Karpas-422 (cell line): ENCODE measurements at regions not wholly inside any gene's neighbourhood (a gene's known extent, or its start where the extent isn't known, plus 50 kb on each side); places are given as distances from the start of the nearest gene placed in this dataset.
"Not testable (repeated sequence)": the region's sequence is repeated elsewhere in the genome, so short reads cannot be mapped to it uniquely, and the experiment has no call there.

Experiments used
- DNase-seq: peaks from one replicate; pipeline ENCODE4 v3.0.0-alpha.2; 2015
- H2AFZ ChIP-seq: fragments of 200-600 bp; sonication (generic); 2 replicates; pipeline ENCODE4 v1.6.1; 2014; ENCODE audit warnings: antibody characterized with exemption, low read length, mixed read lengths
- H3K27ac ChIP-seq: fragments of 200-600 bp; sonication (generic); 2 replicates; pipeline ENCODE4 v1.5.1; 2014; ENCODE audit warnings: mild to moderate bottlenecking, low read length, moderate library complexity
- H3K27me3 ChIP-seq: fragments of 200-600 bp; sonication (generic); 2 replicates; pipeline ENCODE4 v1.6.1; 2014; ENCODE audit warnings: low read length, mixed read lengths
- H3K36me3 ChIP-seq: fragments of 200-600 bp; sonication (generic); 2 replicates; pipeline ENCODE4 v1.6.1; 2014; ENCODE audit warnings: low read length, mixed read lengths; ENCODE audit not compliant: insufficient read depth
- H3K4me1 ChIP-seq: fragments of 200-600 bp; sonication (generic); 2 replicates; pipeline ENCODE4 v1.6.1; 2014; ENCODE audit warnings: mild to moderate bottlenecking, low read length, mixed read lengths
- H3K4me2 ChIP-seq: fragments of 200-600 bp; sonication (generic); 2 replicates; pipeline ENCODE4 v1.6.1; 2014; ENCODE audit warnings: low read length, low read depth, mild to moderate bottlenecking; ENCODE audit not compliant: poor library complexity, severe bottlenecking
- H3K4me3 ChIP-seq: fragments of 200-600 bp; sonication (generic); 2 replicates; pipeline ENCODE4 v1.5.1; 2014; ENCODE audit warnings: mild to moderate bottlenecking, antibody characterized with exemption, low read length, mixed read lengths
- H3K79me2 ChIP-seq: fragments of 200-600 bp; sonication (generic); 2 replicates; pipeline ENCODE4 v1.6.1; 2014; ENCODE audit warnings: mild to moderate bottlenecking, low read length, mixed read lengths
- H3K9ac ChIP-seq: fragments of 200-600 bp; sonication (generic); 2 replicates; pipeline ENCODE4 v1.6.0; 2014; ENCODE audit warnings: low read length
- H3K9me2 ChIP-seq: fragments of 200-600 bp; sonication (generic), shearing (Covaris generic); replicated peaks from 2 replicates; pipeline ENCODE4 v1.6.0; 2014; ENCODE audit warnings: mild to moderate bottlenecking, low read length, moderate library complexity; ENCODE audit not compliant: insufficient read depth
- H3K9me3 ChIP-seq: fragments of 300-700, 200-600 bp; sonication (generic); 2 replicates; pipeline ENCODE4 v1.6.1; 2014; ENCODE audit warnings: low read length, mixed read lengths
- H4K20me1 ChIP-seq: fragments of 200-600 bp; sonication (generic); 2 replicates; pipeline ENCODE4 v1.6.1; 2014; ENCODE audit warnings: mild to moderate bottlenecking, antibody characterized with exemption, low read length, low read depth; ENCODE audit not compliant: insufficient read depth

- no peak overlapping the region for H3K9ac ChIP-seq
- no peaks in the 10 kb centered on the region for H3K79me2 ChIP-seq
- H3K4me3 ChIP-seq = no peak overlapping the region
- H2AFZ ChIP-seq = no peak overlapping the region
- no peaks in the 10 kb centered on the region for H3K4me1 ChIP-seq
- no peaks in the 10 kb centered on the region for H3K9me2 ChIP-seq
- DNase-seq = no peak
- H3K27me3 ChIP-seq = no peaks in the 10 kb centered on the region
- H3K4me2 ChIP-seq = no peak overlapping the region
- H3K27ac ChIP-seq = no peak overlapping the region
- no peaks in the 10 kb centered on the region for H4K20me1 ChIP-seq
- H3K9me3 ChIP-seq = no peaks in the 10 kb centered on the region
- no peaks in the 10 kb centered on the region for H3K36me3 ChIP-seq
Measured at GRCh38 chr5:97560599-97560993, 377.5 kb upstream of the RIOK2 start.

- no peak overlapping the region for H3K27ac ChIP-seq
- H3K36me3 ChIP-seq = no peaks in the 10 kb centered on the region
- DNase-seq = no peak
- H3K79me2 ChIP-seq = no peaks in the 10 kb centered on the region
- H3K4me2 ChIP-seq = no peak overlapping the region
- H3K9ac ChIP-seq = no peak overlapping the region
- H3K27me3 ChIP-seq = no peaks in the 10 kb centered on the region
- H3K4me3 ChIP-seq = no peak overlapping the region
- H2AFZ ChIP-seq = no peak overlapping the region
- H3K9me2 ChIP-seq = no peaks in the 10 kb centered on the region
- H4K20me1 ChIP-seq = no peaks in the 10 kb centered on the region
- H3K4me1 ChIP-seq = no peaks in the 10 kb centered on the region
- no peaks in the 10 kb centered on the region for H3K9me3 ChIP-seq
Measured at GRCh38 chr5:97563050-97563657, 380.1 kb upstream of the RIOK2 start.

- no peak overlapping the region for H3K27ac ChIP-seq
- no peak overlapping the region for H2AFZ ChIP-seq
- no peaks in the 10 kb centered on the region for H3K27me3 ChIP-seq
- H3K9ac ChIP-seq = no peak overlapping the region
- no peak overlapping the region for H3K4me3 ChIP-seq
- no peaks in the 10 kb centered on the region for H3K79me2 ChIP-seq
- no peaks in the 10 kb centered on the region for H3K36me3 ChIP-seq
- H3K4me2 ChIP-seq = no peak overlapping the region
- no peaks in the 10 kb centered on the region for H3K4me1 ChIP-seq
- no peaks in the 10 kb centered on the region for H4K20me1 ChIP-seq
- H3K9me3 ChIP-seq = no peaks in the 10 kb centered on the region
- DNase-seq = no peak
- no peaks in the 10 kb centered on the region for H3K9me2 ChIP-seq
Measured at GRCh38 chr5:97568382-97568781, 385.3 kb upstream of the RIOK2 start.

DNA sequence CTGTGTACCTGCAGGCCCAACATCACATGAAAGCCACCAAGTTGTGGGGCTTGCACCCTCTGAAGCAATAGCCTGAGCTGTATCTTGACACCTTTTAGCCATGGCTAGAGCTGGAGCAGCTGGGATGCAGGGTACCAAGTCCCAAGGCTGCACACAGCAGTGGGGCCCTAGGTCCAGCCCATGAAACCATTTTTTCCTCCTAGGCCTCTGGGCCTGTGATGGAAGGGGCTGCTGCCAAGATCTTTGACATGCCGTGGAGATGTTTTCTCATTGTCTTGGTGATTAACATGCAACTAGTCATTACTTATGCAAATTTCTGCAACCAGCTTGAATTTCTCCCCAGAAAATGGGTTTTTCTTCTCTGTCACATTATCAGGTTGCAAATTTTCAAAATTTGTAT, 387.2 kb upstream of the RIOK2 start:
- no peaks in the 10 kb centered on the region for H3K9me2 ChIP-seq
- no peaks in the 10 kb centered on the region for H3K9me3 ChIP-seq
- no peaks in the 10 kb centered on the region for H3K79me2 ChIP-seq
- no peak overlapping the region for H3K27ac ChIP-seq
- no peak for DNase-seq
- H4K20me1 ChIP-seq = no peaks in the 10 kb centered on the region
- no peaks in the 10 kb centered on the region for H3K27me3 ChIP-seq
- H3K4me3 ChIP-seq = no peak overlapping the region
- H3K9ac ChIP-seq = no peak overlapping the region
- H3K4me2 ChIP-seq = no peak overlapping the region
- H3K36me3 ChIP-seq = no peaks in the 10 kb centered on the region
- no peaks in the 10 kb centered on the region for H3K4me1 ChIP-seq
- H2AFZ ChIP-seq = no peak overlapping the region

- Histone ChIP-seq H3K9ac (no peak overlapping the region), H3K4me1 (no peaks in the 10 kb centered on the region), H3K4me2 (no peak overlapping the region), H3K4me3 (no peak overlapping the region), H3K79me2 (no peaks in the 10 kb centered on the region), H3K9me3 (no peaks in the 10 kb centered on the region), H3K9me2 (no peaks in the 10 kb centered on the region), H2AFZ (no peak overlapping the region), H3K27me3 (no peaks in the 10 kb centered on the region), H3K27ac (no peak overlapping the region), H3K36me3 (no peaks in the 10 kb centered on the region), H4K20me1 (no peaks in the 10 kb centered on the region)
- no peak for DNase-seq
Measured at GRCh38 chr5:97575322-97575721, 392.3 kb upstream of the RIOK2 start.

- H3K9me2 ChIP-seq = no peaks in the 10 kb centered on the region
- H3K4me1 ChIP-seq = no peaks in the 10 kb centered on the region
- no peak for DNase-seq
- H3K9ac ChIP-seq = no peak overlapping the region
- no peaks in the 10 kb centered on the region for H3K79me2 ChIP-seq
- no peaks in the 10 kb centered on the region for H3K27me3 ChIP-seq
- H2AFZ ChIP-seq = no peak overlapping the region
- H3K4me2 ChIP-seq = no peak overlapping the region
- H3K9me3 ChIP-seq = no peaks in the 10 kb centered on the region
- H3K36me3 ChIP-seq = no peaks in the 10 kb centered on the region
- H3K4me3 ChIP-seq = no peak overlapping the region
- no peaks in the 10 kb centered on the region for H4K20me1 ChIP-seq
- H3K27ac ChIP-seq = no peak overlapping the region
Measured at GRCh38 chr5:97576956-97577355, 393.9 kb upstream of the RIOK2 start.

DNA sequence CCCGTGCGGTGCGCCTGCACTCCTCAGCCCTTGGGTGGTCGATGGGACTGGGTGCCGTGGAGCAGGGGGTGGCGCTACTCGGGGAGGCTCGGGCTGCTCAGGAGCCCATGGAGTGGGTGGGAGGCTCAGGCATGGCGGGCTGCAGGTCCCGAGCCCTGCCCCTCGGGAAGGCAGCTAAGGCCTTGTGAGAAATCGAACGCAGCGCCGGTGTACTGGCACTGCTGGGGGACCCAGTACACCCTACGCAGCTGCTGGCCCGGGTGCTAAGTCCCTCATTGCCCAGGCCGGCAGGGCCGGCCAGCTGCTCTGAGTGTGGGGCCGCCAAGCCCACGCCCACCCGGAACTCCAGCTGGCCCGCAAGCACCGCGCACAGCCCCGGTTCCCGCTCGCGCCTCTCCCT, 396.9 kb upstream of the RIOK2 start:
- H4K20me1 ChIP-seq, DNase-seq, H3K27ac ChIP-seq, H3K79me2 ChIP-seq, H3K9me3 ChIP-seq, H3K4me3 ChIP-seq, H3K9me2 ChIP-seq, H3K27me3 ChIP-seq, H3K9ac ChIP-seq, H2AFZ ChIP-seq, H3K4me2 ChIP-seq, H3K36me3 ChIP-seq, H3K4me1 ChIP-seq: not testable (repeated sequence)

- Histone ChIP-seq H2AFZ (no peak overlapping the region), H3K4me2 (no peak overlapping the region), H3K79me2 (no peaks in the 10 kb centered on the region), H3K27ac (no peak overlapping the region), H3K4me1 (no peaks in the 10 kb centered on the region), H3K9ac (no peak overlapping the region), H3K36me3 (no peaks in the 10 kb centered on the region), H3K9me3 (no peaks in the 10 kb centered on the region), H3K27me3 (no peaks in the 10 kb centered on the region), H3K9me2 (no peaks in the 10 kb centered on the region), H4K20me1 (no peaks in the 10 kb centered on the region), H3K4me3 (no peak overlapping the region)
- no peak for DNase-seq
Measured at GRCh38 chr5:97580746-97581145, 397.7 kb upstream of the RIOK2 start.

DNA sequence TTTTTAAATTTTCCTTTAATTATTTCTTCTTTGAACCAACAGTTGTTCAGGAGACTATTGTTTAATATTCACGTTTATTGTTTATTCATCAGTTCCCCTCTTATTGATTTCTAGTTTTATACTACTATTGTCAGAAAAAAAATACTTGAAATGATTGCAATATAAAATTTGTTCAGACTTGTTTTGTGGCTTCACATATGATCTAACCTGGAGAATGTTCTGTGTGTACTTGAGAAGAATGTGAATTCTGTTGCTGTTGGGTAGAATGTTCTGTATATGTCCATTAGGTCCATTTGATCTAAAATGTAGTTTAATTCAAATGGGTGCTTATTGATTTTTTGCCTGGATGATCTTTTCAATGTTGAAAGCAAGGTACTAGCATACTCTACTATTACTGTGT, 408.7 kb upstream of the RIOK2 start:
- no peak for DNase-seq
- Histone ChIP-seq H3K79me2 (no peaks in the 10 kb centered on the region), H3K27ac (no peak overlapping the region), H3K9me3 (peaks cover 2% of the 10 kb centered on the region; the same call in 1 of the 2 replicates), H3K9ac (no peak overlapping the region), H3K36me3 (no peaks in the 10 kb centered on the region), H3K9me2 (no peaks in the 10 kb centered on the region), H3K4me3 (no peak overlapping the region), H3K4me2 (no peak overlapping the region), H3K4me1 (no peaks in the 10 kb centered on the region), H4K20me1 (no peaks in the 10 kb centered on the region), H2AFZ (no peak overlapping the region), H3K27me3 (no peaks in the 10 kb centered on the region)
